Body of pancreas (tissue), 4 donors: ENCODE measurements at regions not wholly inside any gene's neighbourhood (a gene's known extent, or its start where the extent isn't known, plus 50 kb on each side); places are given as distances from the start of the nearest gene placed in this dataset.

Experiments used
- ATAC-seq: fragments of 150-250 bp; one replicate; pipeline ENCODE4 v1.9.1; 2016
- DNase-seq, 4 donors: peaks; one replicate each; pipeline ENCODE4 v3.0.0-alpha.2; 2019
- H3K27ac ChIP-seq, 4 donors: fragments of 200-600 bp; sonication (generic); 1 replicate in 3 of 4; 2 replicates in 1 of 4; pipeline versions ENCODE4 v1.5.1 to v1.6.1; 2016 to 2019; ENCODE audit warnings: mild to moderate bottlenecking in 1 of 4, mixed read lengths in 1 of 4, moderate library complexity in 1 of 4
- H3K27me3 ChIP-seq, 2 donors: fragments of 200-600 bp; sonication (generic); one replicate each; pipeline ENCODE4 v1.6.0; 2016; ENCODE audit warnings: mild to moderate bottlenecking in 1 of 2
- H3K36me3 ChIP-seq, 2 donors: fragments of 200-600 bp; sonication (generic); replicated peaks in 1 of 2; 2 replicates each; pipeline ENCODE4 v1.5.1; 2016; ENCODE audit warnings: low read depth in 2 of 2; ENCODE audit not compliant: insufficient read depth in 1 of 2
- H3K4me1 ChIP-seq: fragments of 200-600 bp; sonication (generic); one replicate; pipeline ENCODE4 v1.6.0; 2016
- H3K4me3 ChIP-seq, 2 donors: fragments of 200-600 bp; sonication (generic); 1 replicate in 1 of 2; 2 replicates in 1 of 2; pipeline ENCODE4 v1.5.1; 2016 to 2019
- H3K9me3 ChIP-seq, 3 donors: fragments of 200-600 bp; sonication (generic); 1 replicate in 2 of 3; 2 replicates in 1 of 3; pipeline ENCODE4 v1.5.1; 2016
- CTCF ChIP-seq, 7 experiments: fragments of 450-650 bp in 4 of 7; fragments of 200-600 bp in 3 of 7; sonication (generic) in 3 of 7; IDR thresholded peaks; one replicate each; pipeline ENCODE4 v1.5.1; 2016 to 2019; ENCODE audit warnings: antibody characterized with exemption in 7 of 7
- POLR2A ChIP-seq, 3 donors: fragments of 450-650 bp; IDR thresholded peaks; one replicate each; pipeline ENCODE4 v1.6.1; 2016; ENCODE audit warnings: antibody characterized with exemption in 3 of 3, mild to moderate bottlenecking in 2 of 3
- WGBS, 2 donors: methylation state at CpG; one replicate each; pipeline ENCODE4 v1.1.5; 2017; 5-methylcytosine and 5-hydroxymethylcytosine counted together
- intact Hi-C: fragments of 100-400 bp; cut with DNase I; formaldehyde crosslinking; loops from one replicate; pipeline ENCODE4 v1.15.1; 2023

- ATAC-seq (no peak), DNase-seq (no peak)
- intact Hi-C loops = no loop called here
- WGBS, 2 donors = 16 to 29% methylated on average over 1 of the region's 1 CpG
- Histone ChIP-seq H3K9me3 (no peaks in the 10 kb centered on the region), H3K4me1 (no peaks in the 10 kb centered on the region), H3K27me3 (no peaks in the 10 kb centered on the region), H3K27ac (no peak overlapping the region), H3K4me3 (no peak overlapping the region), H3K36me3 (no peaks in the 10 kb centered on the region)
- TF ChIP-seq POLR2A (IDR thresholded peaks at IDR 0.05) = no peak
- TF ChIP-seq CTCF (IDR thresholded peaks at IDR 0.05) = no peak
These were observed 348.4 kb downstream of the BCL11B start for GRCh38 chr14:98923596-98923995.

DNA sequence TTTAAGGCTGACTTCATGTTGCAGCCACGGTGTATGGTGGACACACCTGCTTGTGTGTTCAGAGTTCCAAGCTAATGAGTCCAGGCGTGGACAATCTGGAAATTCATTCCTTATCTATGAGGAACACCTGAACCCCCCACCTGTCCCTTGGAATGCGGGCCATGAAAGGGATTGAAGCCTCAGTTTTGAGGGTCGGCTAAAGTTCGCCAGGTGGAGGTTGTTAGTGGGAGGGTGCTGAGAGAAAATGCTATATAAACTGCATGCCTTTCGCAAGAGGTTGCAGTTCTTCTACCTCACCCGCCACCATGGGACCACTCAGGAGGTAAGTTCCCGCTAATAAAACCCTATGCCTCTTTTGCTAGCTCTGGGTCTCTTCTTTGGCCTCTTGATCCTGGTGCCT is 348.0 kb downstream of the BCL11B start:
- H3K36me3 ChIP-seq = no peaks in the 10 kb centered on the region
- no peak overlapping the region for H3K4me3 ChIP-seq
- H3K27ac ChIP-seq = no peak overlapping the region
- WGBS, 2 donors = 49 to 57% methylated on average over 8 of the region's 8 CpGs
- H3K9me3 ChIP-seq = no peaks in the 10 kb centered on the region
- peak in 1 of 4 donors; percentile 2 for DNase-seq
- intact Hi-C loops = no loop called here
- H3K4me1 ChIP-seq = no peaks in the 10 kb centered on the region
- no peaks in the 10 kb centered on the region for H3K27me3 ChIP-seq
- no peak for ATAC-seq
- TF ChIP-seq POLR2A (IDR thresholded peaks at IDR 0.05) (no peak), CTCF (IDR thresholded peaks at IDR 0.05) (no peak)

DNA sequence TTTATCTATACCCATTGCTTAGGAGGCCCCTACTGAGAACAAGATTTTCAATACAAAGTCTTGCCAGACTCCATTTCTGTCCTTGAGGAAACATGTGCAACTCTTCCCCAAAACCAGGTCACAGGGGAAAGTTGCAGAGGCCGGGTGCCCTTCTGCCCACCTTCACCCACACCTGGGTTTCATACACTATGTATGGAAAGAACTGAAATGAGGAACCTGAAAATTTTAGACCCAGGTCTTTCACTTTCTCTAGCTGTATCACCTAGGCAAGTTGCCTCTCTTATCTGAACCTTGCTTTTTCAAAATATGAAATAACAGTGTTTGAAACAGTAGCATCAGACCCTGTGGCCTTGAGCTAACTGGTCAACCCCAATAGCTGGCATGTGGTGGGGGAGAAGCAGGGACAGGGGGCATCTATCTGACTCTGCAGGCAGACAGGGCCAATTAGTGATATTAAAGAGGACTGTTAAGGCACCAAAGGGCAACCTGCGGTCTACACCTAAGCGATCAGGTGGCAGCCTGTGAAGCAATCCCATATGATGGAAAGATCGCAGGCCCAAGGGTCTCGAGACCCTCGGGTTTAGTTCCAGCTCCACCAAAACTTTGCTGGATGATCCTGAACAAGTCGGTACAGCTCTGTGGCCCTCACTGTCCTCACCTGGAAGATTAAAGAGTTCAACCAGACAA is 346.5 kb downstream of the BCL11B start:
- H3K27me3 ChIP-seq = no peaks in the 10 kb centered on the region
- no peaks in the 10 kb centered on the region for H3K9me3 ChIP-seq
- no peaks in the 10 kb centered on the region for H3K4me1 ChIP-seq
- DNase-seq = no peak
- intact Hi-C loops = no loop called here
- H3K4me3 ChIP-seq = no peak overlapping the region
- ATAC-seq = no peak
- no peak for TF ChIP-seq CTCF (IDR thresholded peaks at IDR 0.05)
- H3K36me3 ChIP-seq = no peaks in the 10 kb centered on the region
- 66 to 77% methylated on average over 7 of the region's 7 CpGs for WGBS, 2 donors
- H3K27ac ChIP-seq = no peak overlapping the region

DNA sequence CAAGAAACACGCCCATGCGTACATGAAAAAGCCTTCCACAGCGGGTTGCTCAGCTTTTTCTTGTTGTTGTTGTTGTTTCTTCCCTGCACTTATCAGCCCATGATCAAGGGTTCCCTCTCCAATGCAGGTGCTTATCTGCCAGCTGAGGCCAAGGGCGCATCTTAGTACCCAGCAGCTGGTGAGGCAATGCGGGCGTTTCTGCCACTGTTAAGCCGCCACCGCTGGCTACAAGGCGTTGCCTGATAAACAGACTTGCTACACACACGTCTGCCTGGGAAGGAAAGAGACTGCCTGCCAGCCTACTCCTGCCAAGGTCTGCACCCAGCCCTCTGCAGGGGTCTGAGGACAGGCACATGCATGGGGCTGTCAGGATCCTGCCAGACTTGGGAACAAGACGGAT is 345.9 kb downstream of the BCL11B start:
- Histone ChIP-seq H3K27me3 (no peaks in the 10 kb centered on the region), H3K36me3 (no peaks in the 10 kb centered on the region), H3K9me3 (no peaks in the 10 kb centered on the region), H3K4me3 (no peak overlapping the region), H3K4me1 (no peaks in the 10 kb centered on the region), H3K27ac (no peak overlapping the region)
- DNase-seq = peak in 1 of 4 donors; percentile 6
- no peak for ATAC-seq
- WGBS, 2 donors = 64 to 69% methylated on average over 10 to 11 of the region's 11 CpGs
- TF ChIP-seq CTCF (IDR thresholded peaks at IDR 0.05) (no peak), POLR2A (IDR thresholded peaks at IDR 0.05) (no peak)
- intact Hi-C loops = no loop called here

DNA sequence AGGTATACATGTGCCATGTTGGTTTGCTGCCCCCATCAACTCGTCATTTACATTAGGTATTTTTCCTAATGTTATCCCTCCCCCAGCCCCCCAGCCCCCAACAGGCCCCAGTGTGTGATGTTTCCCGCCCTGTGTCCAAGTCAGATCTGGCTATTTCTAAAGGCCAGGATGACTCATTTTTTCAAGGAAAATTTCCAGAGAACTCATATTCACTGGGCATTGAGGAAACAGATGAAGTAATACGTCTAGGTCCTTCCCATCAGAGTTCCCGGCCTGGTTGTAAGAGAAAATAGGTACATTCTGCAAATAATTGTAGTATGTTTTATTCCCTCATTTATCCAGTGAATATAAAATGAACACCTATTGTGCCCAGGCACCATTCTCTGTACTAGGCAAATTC is 345.2 kb downstream of the BCL11B start:
- no peaks in the 10 kb centered on the region for H3K36me3 ChIP-seq
- ATAC-seq (no peak), DNase-seq (no peak)
- H3K27ac ChIP-seq = no peak overlapping the region
- H3K9me3 ChIP-seq = no peaks in the 10 kb centered on the region
- no peaks in the 10 kb centered on the region for H3K27me3 ChIP-seq
- H3K4me3 ChIP-seq = no peak overlapping the region
- H3K4me1 ChIP-seq = no peaks in the 10 kb centered on the region
- intact Hi-C loops = no loop called here
- TF ChIP-seq CTCF (IDR thresholded peaks at IDR 0.05) (no peak), POLR2A (IDR thresholded peaks at IDR 0.05) (no peak)
- 50 to 63% methylated on average over 4 of the region's 4 CpGs for WGBS, 2 donors
